LNCaP clone FGC (cell line): ENCODE measurements at regions not wholly inside any gene's neighbourhood (a gene's known extent, or its start where the extent isn't known, plus 50 kb on each side); places are given as distances from the start of the nearest gene placed in this dataset.

ENCODE experiments used
- DNase-seq: peaks from one replicate; pipeline ENCODE4 v3.0.0-alpha.2; 2011; ENCODE audit warnings: low read depth
- H3K4me3 ChIP-seq: 2 replicates; pipeline ENCODE4 v1.5.1; 2011; ENCODE audit warnings: mild to moderate bottlenecking, low read depth, low read length, control low read depth
- CTCF ChIP-seq: IDR thresholded peaks from 2 replicates; pipeline ENCODE4 v1.5.1; 2012; ENCODE audit warnings: mild to moderate bottlenecking; ENCODE audit not compliant: control insufficient read depth, insufficient read depth; ENCODE audit errors: extremely low read depth

- H3K4me3 ChIP-seq = no peak overlapping the region
- no peak for TF ChIP-seq CTCF
Measured at GRCh38 chr2:236656166-236656565, 86.5 kb downstream of the ACKR3 start.

GRCh38 chr2:236656721-236657120, 87.1 kb downstream of the ACKR3 start:
- no peak for TF ChIP-seq CTCF
- DNase-seq = no peak
- H3K4me3 ChIP-seq = no peak overlapping the region

More at GRCh38 chr2:236656166-236656565, 86.5 kb downstream of the ACKR3 start:
- no peak for DNase-seq

- DNase-seq = no peak
- no peak overlapping the region for H3K4me3 ChIP-seq
- TF ChIP-seq CTCF = no peak
Measured at GRCh38 chr2:236657215-236657614, 87.6 kb downstream of the ACKR3 start.

GRCh38 chr2:236657801-236658200, 88.2 kb downstream of the ACKR3 start:
- no peak overlapping the region for H3K4me3 ChIP-seq
- TF ChIP-seq CTCF = no peak
- DNase-seq = no peak

GRCh38 chr2:236658974-236659757, 89.5 kb downstream of the ACKR3 start:
- no peak for DNase-seq
- TF ChIP-seq CTCF = no peak
- H3K4me3 ChIP-seq = no peak overlapping the region

GRCh38 chr2:236659758-236660150, 90.1 kb downstream of the ACKR3 start:
- DNase-seq = peak; percentile 80
- H3K4me3 ChIP-seq = no peak overlapping the region
- TF ChIP-seq CTCF = no peak

GRCh38 chr2:236661061-236661761, 91.6 kb downstream of the ACKR3 start:
- TF ChIP-seq CTCF = no peak
- peak; percentile 45 for DNase-seq
- no peak overlapping the region for H3K4me3 ChIP-seq
